ENCODE measurements at regions not wholly inside any gene's neighbourhood (a gene's known extent, or its start where the extent isn't known, plus 50 kb on each side); places are given as distances from the start of the nearest gene placed in this dataset.

GRCh38 chr5:124110942-124111341 lies 599.0 kb downstream of the CSNK1G3 start:
- 93% methylated on average over 1 of the region's 1 CpG; no CpG with 5 or more reads in 1 of the 2 experiments for WGBS, 2 experiments (ENCODE audit: extremely low coverage in 1 of 2, insufficient coverage in 1 of 2, insufficient read length in 1 of 2, insufficient replicate concordance in 2 of 2, low coverage in 1 of 2, low lambda C conversion rate in 2 of 2, missing lambda C conversion rate in 1 of 2)
- POLR2A ChIA-PET (ENCODE audit: partially characterized antibody): no interaction called here
- Histone ChIP-seq H3K18ac (ENCODE audit: extremely low read depth, low read length) (no peak overlapping the region), H3K27ac (ENCODE audit: low read depth, low read length) (no peak overlapping the region), H2BK20ac (ENCODE audit: low read length) (no peak overlapping the region), H3K79me1 (ENCODE audit: low read depth, low read length) (no peaks in the 10 kb centered on the region), H2BK5ac (ENCODE audit: low read depth, low read length) (no peak overlapping the region), H2AFZ (ENCODE audit: low read length) (no peak overlapping the region), H3K4me2 (ENCODE audit: insufficient read depth in 1 of 2, low read depth in 2 of 2, low read length in 2 of 2) (no peak overlapping the region), H3K23ac (ENCODE audit: insufficient read length) (no peak overlapping the region), H3K14ac (ENCODE audit: insufficient read length) (no peak overlapping the region), H3K23me2 (ENCODE audit: low read depth, low read length) (no peaks in the 10 kb centered on the region), H2AK5ac (ENCODE audit: low read depth, low read length) (no peak overlapping the region), H3K56ac (replicated peaks; ENCODE audit: insufficient read length, low read depth, low read length) (no peak overlapping the region), H4K91ac (replicated peaks; ENCODE audit: insufficient read length, low read length) (no peak overlapping the region), H3K36me3 (ENCODE audit: control insufficient read depth in 2 of 4, insufficient read depth in 4 of 4, low read length in 3 of 4) (no peaks in the 10 kb centered on the region), H3K9me3 (ENCODE audit: insufficient read depth in 2 of 2, low read depth in 1 of 2, low read length in 1 of 2) (no peaks in the 10 kb centered on the region), H2BK120ac (replicated peaks; ENCODE audit: low read depth, low read length) (no peak overlapping the region), H4K8ac (ENCODE audit: extremely low read depth, insufficient read depth, low read length) (no peak overlapping the region), H4K5ac (ENCODE audit: insufficient read length, low read depth, low read length) (no peak overlapping the region), H4K20me1 (replicated peaks in 1 of 2; ENCODE audit: control insufficient read depth in 1 of 2, insufficient read depth in 2 of 2, low read length in 2 of 2) (no peaks in the 10 kb centered on the region), H3K79me2 (ENCODE audit: control insufficient read depth in 1 of 2, insufficient read depth in 2 of 2, low read length in 2 of 2) (no peaks in the 10 kb centered on the region), H3K4me3 (ENCODE audit: extremely low read depth in 1 of 4, insufficient read depth in 2 of 4, low read depth in 3 of 4, low read length in 4 of 4) (no peak overlapping the region), H3K27me3 (replicated peaks in 1 of 4; ENCODE audit: control insufficient read depth in 3 of 4, extremely low read depth in 1 of 4, insufficient read depth in 3 of 4, low read length in 3 of 4) (no peaks in the 10 kb centered on the region), H2BK12ac (ENCODE audit: low read depth, low read length) (no peak overlapping the region), H3K4ac (replicated peaks; ENCODE audit: insufficient read length, low read depth, low read length) (no peak overlapping the region), H3K9ac (replicated peaks in 1 of 4; ENCODE audit: extremely low read depth in 1 of 4, low read depth in 3 of 4, low read length in 3 of 4) (no peak overlapping the region), H3K4me1 (replicated peaks in 1 of 4; ENCODE audit: control insufficient read depth in 3 of 4, insufficient read depth in 4 of 4, low read length in 3 of 4) (peaks cover 0 to 3% (median 0%) of the 10 kb centered on the region in 4 experiments; a peak in 1 of 7 replicates), H2BK15ac (ENCODE audit: low read length) (no peak overlapping the region)
- TF ChIP-seq NANOG (IDR thresholded peaks at IDR 0.05; ENCODE audit: insufficient read depth, low read depth, low read length, poor library complexity, severe bottlenecking): peak; percentile 13
- TF ChIP-seq, protein P1, sequence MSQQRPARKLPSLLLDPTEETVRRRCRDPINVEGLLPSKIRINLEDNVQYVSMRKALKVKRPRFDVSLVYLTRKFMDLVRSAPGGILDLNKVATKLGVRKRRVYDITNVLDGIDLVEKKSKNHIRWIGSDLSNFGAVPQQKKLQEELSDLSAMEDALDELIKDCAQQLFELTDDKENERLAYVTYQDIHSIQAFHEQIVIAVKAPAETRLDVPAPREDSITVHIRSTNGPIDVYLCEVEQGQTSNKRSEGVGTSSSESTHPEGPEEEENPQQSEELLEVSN (IDR thresholded peaks at IDR 0.05): no peak
- CTCF ChIA-PET (ENCODE audit: partially characterized antibody): no interaction called here
- no peak for FAIRE-seq
- no peak for DNase-seq (ENCODE audit: low read depth in 1 of 2, low spot score in 2 of 2)

Data from H1 (cell line).